Amniotic epithelial cell (primary cell): ENCODE measurements at regions not wholly inside any gene's neighbourhood (a gene's known extent, or its start where the extent isn't known, plus 50 kb on each side); places are given as distances from the start of the nearest gene placed in this dataset.
"Not testable (repeated sequence)": the region's sequence is repeated elsewhere in the genome, so short reads cannot be mapped to it uniquely, and the experiment has no call there.

ENCODE experiments used
- DNase-seq: peaks from one replicate; pipeline ENCODE4 v3.0.0-alpha.2; 2010; ENCODE audit warnings: low read depth

- DNase-seq, result no peak
Observed at GRCh38 chr11:23764286-23764685, 732.6 kb upstream of the LUZP2 start.

GRCh38 chr11:23765682-23766252 is 731.1 kb upstream of the LUZP2 start:
- DNase-seq, result peak; percentile 49

- no peak for DNase-seq
Observed at GRCh38 chr11:23767576-23767975, 729.3 kb upstream of the LUZP2 start.

DNA sequence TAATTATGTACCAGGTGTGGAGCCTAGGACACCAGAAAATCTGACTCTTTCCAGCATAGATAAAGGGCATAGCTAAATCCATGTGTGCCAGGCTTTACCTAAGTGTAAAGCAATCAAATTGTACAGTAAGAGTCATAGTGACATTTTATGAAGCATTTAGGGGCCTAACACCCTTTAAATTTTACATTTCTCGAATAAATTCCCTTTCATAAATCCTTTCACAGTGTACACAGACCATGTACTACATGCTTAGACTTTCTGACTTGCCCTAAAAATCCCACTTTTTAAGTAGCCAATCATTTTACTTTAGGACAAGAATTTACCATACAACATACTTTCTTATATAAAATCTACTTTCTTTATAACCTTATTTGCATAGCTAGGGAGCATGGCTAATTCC is 727.6 kb upstream of the LUZP2 start:
- no peak for DNase-seq

DNA sequence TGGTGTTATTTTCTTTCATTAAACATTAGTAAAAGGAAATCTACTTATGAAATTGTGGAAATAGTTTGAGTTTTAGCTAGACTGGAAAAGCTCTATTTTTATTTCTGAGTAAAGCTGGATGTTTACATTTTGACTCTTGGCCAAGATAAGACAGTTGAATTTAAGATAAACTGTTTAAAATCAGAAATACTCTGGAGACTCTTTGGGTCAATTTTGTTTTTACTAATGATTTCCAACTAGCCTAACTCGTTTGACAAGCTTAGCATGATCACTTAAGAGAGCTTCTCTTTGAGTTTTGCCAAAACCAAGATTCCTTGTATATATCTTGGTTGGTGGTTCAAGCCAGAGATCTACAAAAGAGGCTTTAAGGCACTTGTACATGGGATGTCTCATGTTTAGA is 724.8 kb upstream of the LUZP2 start:
- DNase-seq, result no peak

DNA sequence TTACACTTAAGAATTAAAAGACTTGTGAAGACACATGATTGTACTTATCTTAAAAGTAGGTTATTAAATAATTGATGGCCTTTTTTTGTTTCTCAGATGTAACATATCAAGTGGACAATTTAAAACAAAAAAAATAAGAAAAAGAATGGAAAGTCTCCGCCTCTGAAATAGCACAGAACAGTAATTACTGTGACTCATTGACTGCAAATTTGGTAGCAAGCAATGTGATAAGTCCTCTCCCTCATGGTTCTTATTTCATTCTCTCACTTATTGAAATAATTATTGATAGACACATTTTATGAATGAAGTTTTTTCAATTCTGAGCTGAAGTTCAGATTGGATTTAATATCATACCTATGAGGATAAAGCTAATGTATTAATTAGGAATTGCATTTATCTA is 717.9 kb upstream of the LUZP2 start:
- DNase-seq, result peak; percentile 48

GRCh38 chr11:23780231-23780630 is 716.6 kb upstream of the LUZP2 start:
- DNase-seq, result no peak

GRCh38 chr11:23781803-23782560 is 714.9 kb upstream of the LUZP2 start:
- no peak for DNase-seq

GRCh38 chr11:23786974-23787373 is 709.9 kb upstream of the LUZP2 start:
- not testable (repeated sequence) for DNase-seq

DNA sequence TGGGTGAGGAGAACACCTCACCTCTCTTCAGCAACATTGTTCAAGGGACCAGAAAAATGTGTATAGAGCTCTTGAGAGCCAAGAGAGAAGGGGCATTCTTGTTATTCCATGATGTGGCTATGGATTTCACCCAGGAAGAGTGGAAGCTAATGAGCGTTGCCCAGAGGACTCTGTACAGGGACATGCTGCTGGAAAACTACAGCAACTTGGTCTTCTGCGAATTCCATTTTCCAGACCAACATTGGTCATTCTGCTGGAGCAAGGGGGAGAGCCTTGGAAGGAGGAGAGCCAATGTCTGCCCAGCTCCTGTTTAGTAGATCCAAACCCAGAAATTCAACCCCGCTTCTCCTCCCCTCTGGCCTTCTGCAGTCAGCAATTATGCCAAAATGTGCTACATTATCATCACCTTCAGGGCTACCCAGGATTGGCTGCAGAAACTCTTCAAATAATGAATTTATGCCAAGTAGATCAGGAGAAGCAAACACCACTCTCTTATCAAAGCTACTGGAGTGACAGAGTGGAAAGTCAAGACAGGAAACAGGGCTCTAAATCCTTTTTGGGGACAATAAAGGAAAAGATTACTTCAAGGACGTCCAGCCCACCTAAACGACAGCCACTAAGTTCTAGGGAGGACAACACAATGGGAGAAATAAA is 707.5 kb upstream of the LUZP2 start:
- no peak for DNase-seq

GRCh38 chr11:23789938-23790371 is 706.9 kb upstream of the LUZP2 start:
- DNase-seq, result peak; percentile 96

- no peak for DNase-seq
Observed at GRCh38 chr11:23797624-23798419, 699.0 kb upstream of the LUZP2 start.

GRCh38 chr11:23834306-23834705 is 662.5 kb upstream of the LUZP2 start:
- peak; percentile 55 for DNase-seq

GRCh38 chr11:23836981-23837380 is 659.9 kb upstream of the LUZP2 start:
- no peak for DNase-seq

- DNase-seq, result no peak
Observed at GRCh38 chr11:23840872-23841271, 656.0 kb upstream of the LUZP2 start.

- no peak for DNase-seq
Observed at GRCh38 chr11:23846902-23847422, 649.9 kb upstream of the LUZP2 start.

DNA sequence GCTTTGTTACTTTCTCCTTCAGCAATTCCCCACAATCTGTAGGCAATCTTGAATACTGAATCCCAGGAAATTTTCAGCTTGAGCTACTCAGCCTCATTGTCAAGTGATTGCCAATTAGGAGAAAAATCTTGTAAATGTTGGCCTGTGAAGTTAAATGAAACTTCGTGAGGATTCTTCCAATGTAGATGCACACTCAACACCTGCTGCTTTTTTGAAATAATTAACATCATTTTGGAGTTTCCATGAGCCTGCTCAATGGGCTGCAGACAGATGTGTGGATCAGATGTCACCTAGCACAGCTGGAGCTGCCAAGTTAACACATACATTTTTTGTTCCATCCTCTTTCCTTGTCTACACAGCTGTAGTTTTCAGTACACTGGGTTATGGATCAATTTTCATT is 645.6 kb upstream of the LUZP2 start:
- no peak for DNase-seq

DNA sequence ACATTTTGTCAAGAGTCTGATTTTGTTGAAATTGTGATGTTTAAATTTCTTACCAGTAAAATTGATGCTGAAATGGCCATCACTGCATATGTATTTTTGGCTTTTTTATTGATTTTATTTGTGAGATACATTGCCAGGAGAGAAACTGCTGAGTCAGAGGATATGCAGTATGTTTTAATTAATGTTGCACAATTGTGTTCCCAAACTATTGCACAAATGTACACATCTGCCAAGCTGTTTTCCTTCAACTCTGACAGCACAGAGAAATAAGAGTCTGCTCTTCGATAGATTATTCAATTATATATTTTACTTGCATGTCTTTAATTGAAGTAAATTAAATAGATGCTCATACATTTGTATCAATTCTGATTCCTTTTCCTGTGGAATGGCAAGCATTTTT is 640.2 kb upstream of the LUZP2 start:
- DNase-seq, result peak; percentile 81

DNA sequence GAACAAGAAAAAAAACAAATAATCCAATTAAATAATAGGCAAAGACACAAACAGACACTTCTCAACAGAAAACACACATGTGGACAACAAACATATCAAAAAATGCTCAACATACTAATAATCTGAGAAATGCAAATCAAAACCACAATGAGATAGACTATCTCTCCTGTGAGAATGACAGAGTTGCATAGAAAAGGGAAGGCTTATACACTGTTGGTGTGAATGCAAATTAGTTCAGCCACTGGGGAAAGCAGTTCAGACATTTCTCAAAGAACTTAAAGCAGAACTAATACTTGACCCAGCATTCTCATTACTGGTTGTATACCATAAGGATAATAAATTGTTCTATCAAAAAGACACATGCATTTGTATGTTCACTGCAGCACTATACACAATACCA is 637.8 kb upstream of the LUZP2 start:
- DNase-seq, result no peak

GRCh38 chr11:23861615-23862014 is 635.2 kb upstream of the LUZP2 start:
- DNase-seq, result no peak

- peak; percentile 54 for DNase-seq
Observed at GRCh38 chr11:23865341-23865975, 631.4 kb upstream of the LUZP2 start.

GRCh38 chr11:23866641-23867040 is 630.2 kb upstream of the LUZP2 start:
- no peak for DNase-seq
